Stimulated activated CD8-positive, alpha-beta memory T cell treated with anti-CD3 and anti-CD28 coated beads, Interleukin-2, amount 100 ng/mL, for 48 hours (primary cell): ENCODE measurements at regions not wholly inside any gene's neighbourhood (a gene's known extent, or its start where the extent isn't known, plus 50 kb on each side); places are given as distances from the start of the nearest gene placed in this dataset.

Experiments
- DNase-seq, 2 donors: peaks; one replicate each; pipeline ENCODE4 v3.0.0-alpha.2; 2020; ENCODE audit warnings: low read depth in 2 of 2

GRCh38 chr11:15730263-15730994, 615.7 kb downstream of the INSC start:
- DNase-seq = no peak

GRCh38 chr11:15730995-15731385, 616.3 kb downstream of the INSC start:
- no peak for DNase-seq

DNA sequence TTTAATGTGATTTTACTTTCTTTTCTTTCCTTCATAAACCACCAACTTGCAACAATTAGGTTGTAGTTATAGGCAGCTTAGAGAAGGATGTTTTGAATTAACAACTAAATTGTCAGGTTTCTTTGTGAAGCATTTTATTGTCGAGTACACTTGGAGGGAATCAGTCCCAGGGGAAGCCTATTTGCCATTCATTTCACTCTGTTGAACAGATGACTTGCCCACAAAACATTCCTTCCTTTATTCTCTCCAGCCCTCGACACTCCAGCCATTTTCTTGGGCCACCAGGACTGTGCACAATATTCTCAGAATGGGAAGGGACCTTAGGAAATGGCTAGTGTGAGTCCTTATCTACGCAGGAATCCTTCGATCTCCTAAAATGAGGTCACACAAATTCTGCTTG, 620.6 kb downstream of the SOX6 start:
- DNase-seq = no peak

DNA sequence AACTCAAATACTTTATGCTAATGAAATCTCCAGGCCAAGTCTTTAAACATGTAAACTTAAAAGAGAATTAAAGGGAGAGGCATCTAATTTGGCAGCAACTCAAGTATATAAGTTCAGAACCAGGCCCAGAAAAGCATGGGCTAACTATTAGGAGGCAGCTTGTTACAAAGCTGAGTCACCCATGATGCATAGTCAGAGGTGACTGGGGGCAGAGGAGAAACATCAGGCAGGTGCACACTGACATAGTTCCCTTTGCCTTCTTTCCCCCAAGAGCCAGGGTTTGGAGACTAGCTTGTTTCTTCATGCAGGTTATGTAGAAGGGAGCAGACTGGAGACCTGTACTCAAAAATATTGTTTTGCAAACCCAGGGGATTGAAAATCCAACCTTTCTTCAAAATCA, 619.0 kb downstream of the SOX6 start:
- DNase-seq = no peak

- DNase-seq = no peak
Observed at GRCh38 chr11:15738931-15739330, 617.4 kb downstream of the SOX6 start.

DNA sequence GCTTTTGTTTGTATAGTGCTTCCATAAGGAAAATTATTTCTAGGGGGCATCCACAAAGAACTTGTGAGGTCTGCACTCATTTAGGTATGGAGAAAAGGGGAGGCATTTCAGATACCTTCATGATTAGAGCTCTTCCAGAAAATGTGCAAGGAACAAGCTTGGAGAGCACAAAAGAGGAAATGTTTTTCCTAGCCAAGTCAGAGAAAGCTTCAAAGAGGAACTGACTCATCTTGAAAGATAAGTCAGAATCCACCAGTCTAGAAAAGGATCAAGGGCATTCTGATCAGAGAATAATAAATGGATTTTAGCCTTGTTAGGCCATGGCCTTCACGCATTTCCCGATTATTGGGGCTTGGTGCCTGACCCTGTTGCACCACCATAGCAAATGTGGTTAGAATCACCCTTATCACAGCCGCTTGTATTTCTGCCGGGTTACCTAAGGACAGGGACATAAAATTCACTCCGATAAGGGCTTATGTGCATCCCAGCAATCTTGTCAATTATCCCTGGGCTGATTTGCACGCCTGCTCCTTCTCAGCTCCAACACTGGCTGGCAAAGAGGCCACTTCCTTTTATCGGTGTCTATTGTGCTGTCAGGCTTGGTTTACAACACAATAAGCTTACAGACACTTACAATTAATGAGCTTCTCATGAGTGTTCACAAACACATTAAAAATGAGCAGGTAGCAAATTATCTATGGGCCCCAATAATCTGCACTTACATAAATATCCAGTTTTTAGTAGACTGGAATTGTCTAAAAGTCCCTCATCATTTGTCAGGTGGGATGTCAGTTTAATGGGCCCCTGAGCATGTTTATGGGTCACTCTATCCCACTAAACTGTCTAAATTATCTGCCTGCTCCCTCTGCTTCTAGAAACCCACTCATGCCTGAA, 613.5 kb downstream of the SOX6 start:
- no peak for DNase-seq

DNA sequence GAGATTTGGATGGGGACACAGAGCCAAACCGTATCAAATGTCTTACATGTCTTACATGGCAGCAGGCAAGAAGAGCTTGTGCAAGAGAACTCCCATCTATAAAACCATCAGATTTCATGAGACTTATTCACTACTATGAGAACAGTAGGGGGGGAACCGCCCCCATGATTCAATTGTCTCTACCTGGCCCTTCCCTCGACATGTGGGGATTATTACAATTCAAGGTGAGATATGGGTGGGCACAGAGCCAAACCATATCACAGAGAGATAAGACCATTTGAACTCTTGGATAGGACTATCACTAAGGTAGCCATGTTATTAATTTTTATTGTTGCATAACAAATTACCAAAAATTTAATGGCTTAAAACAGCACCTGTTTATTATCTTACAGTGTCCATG, 611.7 kb downstream of the SOX6 start:
- no peak for DNase-seq

GRCh38 chr11:15745266-15745665, 611.1 kb downstream of the SOX6 start:
- no peak for DNase-seq

GRCh38 chr11:15747671-15748070, 608.7 kb downstream of the SOX6 start:
- DNase-seq = no peak

GRCh38 chr11:15748132-15748531, 608.2 kb downstream of the SOX6 start:
- DNase-seq = no peak

- no peak for DNase-seq
Observed at GRCh38 chr11:15748741-15749140, 607.6 kb downstream of the SOX6 start.

GRCh38 chr11:15750535-15751308, 605.6 kb downstream of the SOX6 start:
- no peak for DNase-seq

- DNase-seq = no peak
Observed at GRCh38 chr11:15754221-15754620, 602.1 kb downstream of the SOX6 start.

DNA sequence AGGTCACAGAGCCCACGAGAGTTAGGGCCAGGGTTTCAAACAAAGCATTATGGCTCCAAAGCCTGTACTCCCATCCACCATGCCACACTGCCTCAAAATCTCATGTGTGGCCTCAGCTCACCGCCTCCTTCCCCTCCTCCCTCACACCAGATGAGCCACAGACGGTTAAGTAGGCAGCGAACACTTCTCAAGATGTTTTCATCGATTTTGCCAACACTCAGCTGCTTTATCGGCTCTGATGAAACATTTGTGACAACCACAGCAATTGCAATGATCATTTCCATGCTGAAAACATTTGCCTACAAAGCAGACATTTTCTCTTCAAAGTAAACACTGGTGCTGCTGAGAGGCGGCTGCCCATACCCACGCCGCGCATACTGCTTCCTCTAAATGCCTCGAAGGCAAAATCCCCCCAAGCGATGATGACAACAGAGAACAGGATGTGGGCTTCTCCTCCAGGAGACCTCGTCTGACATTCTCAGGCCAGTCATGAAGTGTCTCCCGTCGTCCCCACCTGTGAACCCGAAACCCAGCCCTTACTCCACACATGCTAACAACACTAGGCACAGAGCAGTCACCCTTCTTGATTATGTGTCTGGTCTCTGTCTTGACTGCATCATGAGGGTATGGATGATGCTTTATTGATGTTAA, 599.2 kb downstream of the SOX6 start:
- no peak for DNase-seq

DNA sequence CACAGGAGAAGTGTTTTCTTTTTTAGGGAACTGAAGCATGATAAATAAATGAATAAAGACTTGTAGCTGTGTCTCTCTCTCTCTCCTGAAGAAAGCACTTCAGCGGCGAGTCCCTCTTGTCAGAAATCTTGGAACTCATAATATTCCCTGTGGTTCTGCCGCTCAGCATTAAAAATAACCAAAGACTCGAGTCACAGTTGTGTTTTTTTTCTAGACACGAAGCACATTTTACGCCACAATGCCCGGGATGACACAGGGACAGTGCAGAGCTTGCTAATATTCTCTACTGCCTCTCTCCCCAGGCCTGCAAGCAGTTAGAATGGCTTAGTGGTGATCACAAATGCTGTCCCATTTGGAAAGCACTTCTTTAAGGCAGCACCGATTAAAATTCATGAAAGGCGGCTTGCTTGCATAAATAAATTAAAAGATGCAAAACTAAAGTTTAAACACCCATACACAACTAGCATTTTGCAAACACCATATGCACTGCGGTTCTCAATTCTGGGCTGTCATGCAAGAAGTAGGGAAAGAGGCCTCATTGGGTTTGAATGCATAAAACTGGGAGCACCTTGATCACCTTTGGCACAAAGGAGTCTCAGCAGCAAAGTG, 597.4 kb downstream of the SOX6 start:
- no peak for DNase-seq

DNA sequence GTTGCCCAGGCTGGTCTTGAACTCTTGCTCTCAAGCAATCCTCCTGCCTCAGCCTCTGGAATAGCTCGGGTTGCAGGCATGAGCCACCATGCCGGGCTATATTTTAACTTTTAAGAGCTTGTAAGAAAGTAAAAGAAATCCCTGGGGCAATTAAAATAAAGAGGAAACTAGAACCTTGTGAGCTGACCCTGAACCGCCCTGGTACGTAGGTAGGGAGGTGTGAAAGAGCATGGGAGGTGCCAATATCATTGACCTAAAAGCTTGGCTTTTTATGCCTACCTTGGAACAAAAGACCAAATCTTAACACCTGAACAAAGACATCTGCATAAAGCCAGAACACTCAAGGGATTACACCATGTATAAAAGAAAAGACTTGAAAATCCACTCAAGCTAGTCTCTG, 595.1 kb downstream of the SOX6 start:
- no peak for DNase-seq

GRCh38 chr11:15764326-15764725, 592.0 kb downstream of the SOX6 start:
- no peak for DNase-seq

- no peak for DNase-seq
Observed at GRCh38 chr11:15764948-15765347, 591.4 kb downstream of the SOX6 start.

GRCh38 chr11:15765530-15765929, 590.8 kb downstream of the SOX6 start:
- DNase-seq = no peak

- no peak for DNase-seq
Observed at GRCh38 chr11:15768321-15768720, 588.0 kb downstream of the SOX6 start.

DNA sequence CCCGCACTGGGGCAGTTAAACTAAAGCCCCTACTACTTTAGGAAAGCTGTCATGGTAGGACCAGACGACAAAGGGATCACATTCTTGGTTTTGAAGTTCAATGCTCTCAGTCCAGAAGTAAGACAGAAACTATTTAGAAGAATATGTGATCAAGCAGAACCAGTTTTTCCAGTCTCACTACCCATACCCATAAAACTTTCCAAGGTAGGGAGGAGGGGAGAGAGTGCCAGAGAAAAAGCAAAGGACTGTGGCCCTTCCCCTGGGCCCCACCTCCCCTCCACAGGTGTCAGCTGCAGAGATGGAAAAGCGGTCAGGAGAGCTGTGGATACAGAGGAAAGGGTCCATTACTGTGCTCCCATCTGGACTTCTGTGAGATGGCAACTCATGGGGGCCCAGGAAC, 587.1 kb downstream of the SOX6 start:
- DNase-seq = no peak
